H54 (cell line): ENCODE measurements at regions not wholly inside any gene's neighbourhood (a gene's known extent, or its start where the extent isn't known, plus 50 kb on each side); places are given as distances from the start of the nearest gene placed in this dataset.
"Not testable (repeated sequence)": the region's sequence is repeated elsewhere in the genome, so short reads cannot be mapped to it uniquely, and the experiment has no call there.

Source experiments
- DNase-seq: peaks from one replicate; pipeline ENCODE4 v3.0.0; 2011; ENCODE audit warnings: low spot score, mixed read lengths; ENCODE audit not compliant: insufficient read length
- FAIRE-seq: peaks from 3 replicates; lab custom pipeline; 2011; peaks lifted over from hg19 to GRCh38; lab: Jason Lieb, UNC
- POLR2A ChIP-seq: IDR thresholded peaks from 2 replicates; pipeline ENCODE4 v1.6.1; 2011; ENCODE audit warnings: low read depth, mild to moderate bottlenecking, low read length

DNA sequence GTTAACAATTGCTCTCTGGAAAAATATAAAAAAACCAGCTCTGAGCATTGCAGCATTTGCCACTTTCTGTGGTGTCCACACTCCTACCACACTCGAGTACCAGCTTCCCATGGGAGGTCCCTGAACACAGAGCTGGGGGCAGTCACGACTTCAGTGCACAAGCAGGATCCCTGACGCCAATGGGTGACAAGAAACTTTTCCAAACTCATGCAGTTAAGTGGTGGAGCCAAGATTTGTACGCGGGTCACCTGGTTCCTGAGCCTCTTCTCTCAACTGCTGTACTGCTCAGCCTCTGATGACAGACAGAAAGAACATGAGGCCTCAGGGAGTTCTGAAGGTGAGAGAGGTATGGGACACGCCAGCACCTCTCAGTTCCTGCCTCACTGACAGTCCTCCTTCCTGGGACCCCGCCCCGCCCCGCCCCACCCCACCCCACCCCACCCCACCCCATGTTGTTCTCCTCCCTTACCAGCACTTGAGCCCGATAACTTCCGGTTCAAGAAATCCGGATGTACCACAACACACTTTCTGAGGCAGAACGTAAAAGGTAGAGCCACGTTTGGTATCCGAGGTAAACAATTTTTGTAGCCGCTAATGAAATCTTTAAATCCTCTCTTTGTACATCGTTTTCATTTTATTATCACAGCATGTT lies 287.6 kb downstream of the MYCN start:
- no peak for TF ChIP-seq POLR2A
- no peak for FAIRE-seq
- DNase-seq: no peak

DNA sequence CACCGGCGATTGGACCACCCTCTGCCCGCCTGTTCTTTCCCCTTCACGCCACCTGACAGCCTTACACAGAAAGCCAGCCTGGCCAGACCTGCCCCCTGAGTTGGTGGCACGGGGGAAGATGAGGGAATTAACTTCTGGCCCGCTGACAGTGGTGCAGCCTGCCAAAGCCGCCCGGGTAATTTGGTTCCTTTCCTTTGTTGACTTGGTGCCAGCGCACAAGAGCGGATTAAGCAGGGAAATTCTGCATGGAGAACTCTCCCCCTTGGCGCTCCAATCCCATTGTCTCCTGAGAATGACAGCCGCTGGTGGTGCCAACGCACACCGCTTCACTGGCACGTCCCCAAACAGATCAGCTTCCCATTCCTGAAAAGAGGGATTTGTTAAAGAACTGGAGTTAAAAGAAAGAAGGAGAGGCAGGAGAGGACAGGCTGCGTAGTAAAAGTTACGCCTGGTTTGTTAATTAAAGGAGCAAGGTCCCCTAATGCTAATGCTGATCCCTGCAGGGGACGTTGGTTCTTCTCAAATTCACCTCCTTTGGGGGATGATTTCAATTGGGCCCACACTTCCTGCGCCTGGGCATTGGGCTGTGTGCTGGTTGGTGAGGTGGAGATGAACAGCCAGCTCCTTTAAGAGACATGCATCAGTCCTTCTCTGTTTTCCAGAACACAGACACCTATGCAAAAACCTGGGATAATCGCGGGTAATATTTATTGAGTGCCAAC lies 286.8 kb downstream of the MYCN start:
- TF ChIP-seq POLR2A: no peak
- DNase-seq: no peak
- no peak for FAIRE-seq

DNA sequence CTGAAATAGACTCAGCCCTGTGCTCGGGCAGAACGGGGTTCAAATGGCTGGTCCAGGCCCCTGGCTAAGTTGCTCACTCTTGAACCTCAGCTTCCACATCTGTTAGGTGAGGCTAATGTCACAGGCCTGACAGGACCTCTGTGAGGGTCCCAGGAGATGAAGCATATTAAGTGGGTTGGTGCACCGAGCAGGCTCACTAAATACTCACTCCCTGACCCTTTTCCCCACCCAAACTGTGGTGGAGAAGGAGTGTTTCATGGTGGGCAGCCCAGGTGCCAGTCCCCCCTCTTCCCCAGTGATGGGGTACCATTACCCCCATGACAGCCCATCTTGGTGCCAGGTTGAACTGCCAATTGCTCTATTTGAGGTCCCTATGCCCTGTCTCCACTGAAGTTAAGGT lies 286.0 kb downstream of the MYCN start:
- FAIRE-seq: no peak
- TF ChIP-seq POLR2A: no peak

DNA sequence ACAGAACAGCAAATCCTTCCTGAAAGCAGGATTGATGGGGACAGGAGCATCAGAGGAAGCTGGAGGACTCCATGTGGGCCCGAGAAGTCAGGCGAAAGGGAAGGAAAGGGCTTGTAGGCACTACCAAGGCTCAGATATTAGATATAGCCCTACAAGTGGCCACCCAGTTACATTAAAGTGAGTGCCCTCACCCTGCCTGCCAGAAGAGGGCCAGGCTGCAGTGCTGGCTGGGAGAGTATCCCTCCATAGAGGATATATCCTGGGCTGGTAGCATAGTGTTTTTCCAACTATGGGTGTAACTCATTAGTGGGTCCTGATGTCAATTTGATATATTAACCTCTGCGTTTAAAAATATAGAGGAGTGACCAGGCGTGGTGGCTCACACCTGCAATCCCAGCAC lies 285.2 kb downstream of the MYCN start:
- TF ChIP-seq POLR2A: no peak
- DNase-seq: no peak
- FAIRE-seq: no peak

More for the DNA sequence above, 286.0 kb downstream of the MYCN start:
- DNase-seq: no peak

DNA sequence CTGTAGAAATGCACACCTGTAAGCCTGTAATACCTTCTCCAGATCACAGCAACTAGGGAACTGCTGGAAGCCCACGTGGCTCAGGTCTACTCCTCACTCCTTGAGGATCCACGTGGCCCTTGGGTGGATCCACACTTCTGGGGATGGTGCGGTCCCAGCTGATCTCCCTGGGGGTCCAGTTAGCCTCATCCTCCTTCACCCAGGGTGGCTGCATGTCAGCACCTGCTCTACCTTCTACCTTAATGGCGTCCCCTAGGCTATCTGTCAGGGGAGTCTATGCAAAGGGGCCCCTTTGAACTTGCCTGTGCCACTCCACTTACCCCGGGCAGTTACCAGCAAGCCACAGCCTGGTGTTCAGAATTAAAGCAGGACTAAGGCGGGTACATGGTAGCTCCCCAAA lies 284.7 kb downstream of the MYCN start:
- no peak for DNase-seq
- no peak for TF ChIP-seq POLR2A
- no peak for FAIRE-seq

- FAIRE-seq (no peak), DNase-seq (no peak)
- TF ChIP-seq POLR2A: no peak
Observed at GRCh38 chr2:16224298-16225045, 284.1 kb downstream of the MYCN start.

DNA sequence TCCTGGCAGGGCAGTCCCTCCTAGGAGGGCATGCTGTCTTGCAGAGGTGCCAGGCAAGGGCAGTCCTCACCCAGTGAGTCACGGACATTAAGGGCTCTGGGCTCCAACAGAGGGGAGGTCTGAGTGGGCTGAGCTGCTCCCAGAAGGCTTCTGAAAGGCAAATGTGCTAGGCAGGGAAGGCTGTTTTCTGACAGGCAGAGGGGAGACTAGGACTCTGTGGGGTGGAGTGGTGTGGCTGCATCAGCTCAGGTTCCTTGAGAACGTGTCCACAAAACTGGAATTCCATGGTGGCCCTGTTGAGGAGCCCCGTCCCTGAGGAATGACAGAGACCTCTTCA lies 283.5 kb downstream of the MYCN start:
- DNase-seq (no peak), FAIRE-seq (no peak)
- no peak for TF ChIP-seq POLR2A

GRCh38 chr2:16223161-16223840 lies 283.0 kb downstream of the MYCN start:
- no peak for TF ChIP-seq POLR2A
- FAIRE-seq (no peak), DNase-seq (no peak)

GRCh38 chr2:16222326-16222725 lies 282.0 kb downstream of the MYCN start:
- no peak for FAIRE-seq

DNA sequence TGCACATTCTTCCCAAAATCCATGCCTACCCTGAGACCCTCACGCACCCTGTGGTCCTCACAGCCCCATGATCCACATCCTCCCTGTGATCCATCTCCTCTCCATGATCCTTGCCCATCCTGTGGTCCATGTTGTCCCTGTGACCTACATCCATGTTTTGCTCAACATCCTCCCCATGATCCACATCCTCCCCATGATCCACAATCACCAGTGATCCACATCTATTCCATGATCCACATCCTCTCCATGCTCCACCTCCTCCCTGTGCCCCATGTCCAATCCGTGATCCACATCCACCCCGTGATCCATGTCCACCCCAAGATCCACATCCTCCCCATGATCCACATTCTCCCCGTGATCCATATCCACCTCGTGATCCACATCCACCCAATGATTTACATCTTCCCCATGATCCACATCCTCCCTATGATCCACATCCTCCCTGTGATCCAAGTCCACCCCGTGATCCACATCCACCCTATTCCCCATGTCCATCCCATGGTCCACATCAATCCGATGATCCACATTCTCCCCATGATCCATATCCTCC lies 281.2 kb downstream of the MYCN start:
- FAIRE-seq: no peak
- DNase-seq: no peak
- no peak for TF ChIP-seq POLR2A

More at GRCh38 chr2:16222326-16222725, 282.0 kb downstream of the MYCN start:
- DNase-seq: no peak
- no peak for TF ChIP-seq POLR2A

DNA sequence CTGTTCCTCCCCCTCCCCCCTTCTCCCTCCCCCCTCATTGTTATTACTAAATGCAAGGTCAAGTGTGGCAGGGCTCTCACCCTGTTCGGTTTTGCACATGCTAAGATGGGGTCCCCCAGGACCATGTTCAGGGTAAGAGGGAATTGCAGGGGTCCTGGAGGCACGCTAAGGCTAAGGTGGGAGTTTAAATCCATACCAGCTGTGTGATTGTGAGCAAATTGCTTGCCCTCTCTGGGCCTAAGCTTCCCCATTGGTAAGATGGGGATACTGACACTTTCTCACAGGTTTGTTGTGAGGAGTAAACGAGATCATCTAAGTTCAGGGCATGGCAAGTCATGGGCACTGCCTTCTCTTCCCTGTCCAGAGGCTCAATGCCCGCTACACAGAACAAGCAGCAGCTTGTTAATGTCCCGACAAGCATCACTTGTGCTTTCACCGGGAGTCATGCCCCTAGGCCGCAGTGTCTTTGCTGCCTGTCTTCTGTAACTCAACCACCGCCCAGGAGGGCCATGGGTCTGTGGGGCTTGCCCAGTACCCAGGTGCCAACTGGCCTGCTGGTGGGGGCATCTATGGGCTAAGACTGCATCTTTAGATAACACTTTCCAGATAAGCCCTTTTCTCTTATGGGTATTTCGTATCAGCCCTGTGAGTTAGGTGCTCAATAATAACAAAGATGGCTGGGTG lies 279.1 kb downstream of the MYCN start:
- DNase-seq: no peak
- FAIRE-seq: no peak
- no peak for TF ChIP-seq POLR2A

DNA sequence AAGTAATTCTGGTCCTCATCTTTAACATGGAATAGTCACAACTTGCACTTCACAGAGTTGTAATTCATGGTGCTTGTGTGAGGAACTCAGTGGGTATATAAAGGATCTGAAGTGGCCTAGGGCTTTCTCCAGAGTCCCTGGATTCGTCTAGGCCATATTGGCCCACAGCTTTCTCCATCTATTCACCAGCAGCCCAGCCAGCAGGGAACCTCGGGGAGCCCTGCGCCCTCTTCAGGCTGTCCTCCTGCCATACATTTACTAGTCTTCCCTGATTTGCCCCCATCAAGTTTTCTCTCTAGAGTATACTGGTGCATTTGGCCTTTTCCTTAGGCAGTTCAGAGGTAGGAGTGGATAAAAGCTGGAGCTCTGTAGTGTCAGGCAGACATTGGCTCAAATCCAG lies 278.3 kb downstream of the MYCN start:
- no peak for TF ChIP-seq POLR2A
- DNase-seq (peak; percentile 19), FAIRE-seq (no peak)

DNA sequence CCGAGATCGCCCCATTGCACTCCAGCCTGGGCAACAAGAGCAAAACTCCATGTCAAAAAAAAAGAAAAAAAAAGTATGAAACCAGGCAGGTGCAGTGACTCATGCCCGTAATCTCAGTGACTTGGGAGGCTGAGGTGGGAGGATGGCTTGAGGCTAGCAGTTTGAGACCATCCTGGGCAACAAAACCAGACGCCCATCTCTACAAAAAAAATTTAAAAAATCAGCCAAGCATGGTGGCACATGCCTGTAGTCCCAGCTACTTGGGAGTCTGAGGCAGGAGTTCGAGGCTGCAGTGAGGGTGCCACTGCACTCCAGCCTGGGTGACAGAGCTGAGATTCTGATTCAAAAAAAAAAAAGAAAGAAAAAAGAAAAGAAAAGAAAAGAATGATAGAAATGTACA lies 277.8 kb downstream of the MYCN start:
- FAIRE-seq (no peak), DNase-seq (no peak)
- no peak for TF ChIP-seq POLR2A

DNA sequence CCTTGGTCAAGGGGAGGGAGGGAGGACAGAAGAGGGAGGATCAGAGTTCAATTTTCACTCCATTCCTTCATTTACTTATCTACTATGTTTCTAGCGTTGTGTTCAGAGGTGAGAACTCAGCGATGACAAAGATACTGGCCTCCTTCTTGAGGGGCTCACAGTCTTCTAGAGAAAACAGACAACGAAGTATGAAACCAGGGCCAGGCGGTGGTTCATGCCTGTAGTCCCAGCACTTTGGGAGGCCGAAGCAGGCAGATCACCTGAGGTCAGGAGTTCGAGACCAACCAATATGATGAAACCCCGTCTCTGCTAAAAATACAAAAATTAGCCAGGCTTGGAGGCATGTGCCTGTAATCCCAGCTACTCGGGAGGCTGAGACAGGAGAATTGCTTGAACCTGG lies 277.4 kb downstream of the MYCN start:
- not testable (repeated sequence) for FAIRE-seq, DNase-seq
